ENCODE measurements at regions not wholly inside any gene's neighbourhood (a gene's known extent, or its start where the extent isn't known, plus 50 kb on each side); places are given as distances from the start of the nearest gene placed in this dataset.
A peak's percentile ranks its signal among the peaks of the same experiment; 100 is the strongest.

GRCh38 chr13:53719281-53719680 is 690.7 kb downstream of the OLFM4 start:
- Histone ChIP-seq H3K27ac (ENCODE audit: low read depth) (no peak overlapping the region), H3K4me1 (ENCODE audit: insufficient read depth) (no peaks in the 10 kb centered on the region), H3K36me3 (ENCODE audit: insufficient read depth) (no peaks in the 10 kb centered on the region), H3K4me3 (ENCODE audit: low read depth, low read length) (no peak overlapping the region)
- DNase-seq (ENCODE audit: extremely low spot score), result no peak

- Histone ChIP-seq H3K36me3 (ENCODE audit: insufficient read depth) (no peaks in the 10 kb centered on the region), H3K4me1 (ENCODE audit: insufficient read depth) (no peaks in the 10 kb centered on the region)
- WGBS, result 80% methylated on average over 3 of the region's 3 CpGs
These were observed 704.1 kb downstream of the OLFM4 start for GRCh38 chr13:53732664-53733063.

GRCh38 chr13:53743906-53744305 is 715.3 kb downstream of the OLFM4 start:
- H3K36me3 ChIP-seq (ENCODE audit: insufficient read depth), result no peaks in the 10 kb centered on the region
- no peak overlapping the region for H3K4me3 ChIP-seq (ENCODE audit: low read depth, low read length)
- H3K4me1 ChIP-seq (ENCODE audit: insufficient read depth), result no peaks in the 10 kb centered on the region
- 99% methylated on average over 1 of the region's 1 CpG for WGBS
- no peak overlapping the region for H3K27ac ChIP-seq (ENCODE audit: low read depth)
- no peak for DNase-seq (ENCODE audit: extremely low spot score)

More at GRCh38 chr13:53732664-53733063, 704.1 kb downstream of the OLFM4 start:
- no peak for DNase-seq (ENCODE audit: extremely low spot score)
- Histone ChIP-seq H3K27ac (ENCODE audit: low read depth) (no peak overlapping the region), H3K4me3 (ENCODE audit: low read depth, low read length) (no peak overlapping the region)

GRCh38 chr13:53747825-53748224 is 719.2 kb downstream of the OLFM4 start:
- 85% methylated on average over 1 of the region's 1 CpG for WGBS
- DNase-seq (ENCODE audit: extremely low spot score), result no peak
- Histone ChIP-seq H3K4me3 (ENCODE audit: low read depth, low read length) (no peak overlapping the region), H3K4me1 (ENCODE audit: insufficient read depth) (no peaks in the 10 kb centered on the region), H3K36me3 (ENCODE audit: insufficient read depth) (no peaks in the 10 kb centered on the region), H3K27ac (ENCODE audit: low read depth) (no peak overlapping the region)

GRCh38 chr13:53749306-53749705 is 720.7 kb downstream of the OLFM4 start:
- no peak overlapping the region for H3K4me3 ChIP-seq (ENCODE audit: low read depth, low read length)
- H3K4me1 ChIP-seq (ENCODE audit: insufficient read depth), result no peaks in the 10 kb centered on the region
- DNase-seq (ENCODE audit: extremely low spot score), result peak; percentile 1
- H3K27ac ChIP-seq (ENCODE audit: low read depth), result no peak overlapping the region
- 64% methylated on average over 3 of the region's 3 CpGs for WGBS
- H3K36me3 ChIP-seq (ENCODE audit: insufficient read depth), result no peaks in the 10 kb centered on the region

GRCh38 chr13:53759016-53759415 is 730.4 kb downstream of the OLFM4 start:
- no peak for DNase-seq (ENCODE audit: extremely low spot score)
- no peaks in the 10 kb centered on the region for H3K4me1 ChIP-seq (ENCODE audit: insufficient read depth)
- H3K36me3 ChIP-seq (ENCODE audit: insufficient read depth), result no peaks in the 10 kb centered on the region
- H3K27ac ChIP-seq (ENCODE audit: low read depth), result no peak overlapping the region
- WGBS, result 36% methylated on average over 2 of the region's 2 CpGs
- H3K4me3 ChIP-seq (ENCODE audit: low read depth, low read length), result no peak overlapping the region

- Histone ChIP-seq H3K4me3 (ENCODE audit: low read depth, low read length) (no peak overlapping the region), H3K27ac (ENCODE audit: low read depth) (no peak overlapping the region), H3K4me1 (ENCODE audit: insufficient read depth) (no peaks in the 10 kb centered on the region), H3K36me3 (ENCODE audit: insufficient read depth) (no peaks in the 10 kb centered on the region)
- DNase-seq (ENCODE audit: extremely low spot score), result no peak
- WGBS, result 65% methylated on average over 1 of the region's 1 CpG
These were observed 747.2 kb downstream of the OLFM4 start for GRCh38 chr13:53775807-53776206.

GRCh38 chr13:53778937-53779336 is 750.3 kb downstream of the OLFM4 start:
- H3K36me3 ChIP-seq (ENCODE audit: insufficient read depth), result no peaks in the 10 kb centered on the region
- no peaks in the 10 kb centered on the region for H3K4me1 ChIP-seq (ENCODE audit: insufficient read depth)
- no peak overlapping the region for H3K27ac ChIP-seq (ENCODE audit: low read depth)
- H3K4me3 ChIP-seq (ENCODE audit: low read depth, low read length), result no peak overlapping the region
- 82% methylated on average over 2 of the region's 2 CpGs for WGBS
- DNase-seq (ENCODE audit: extremely low spot score), result no peak

- Histone ChIP-seq H3K27ac (ENCODE audit: low read depth) (no peak overlapping the region), H3K36me3 (ENCODE audit: insufficient read depth) (no peaks in the 10 kb centered on the region), H3K4me3 (ENCODE audit: low read depth, low read length) (no peak overlapping the region), H3K4me1 (ENCODE audit: insufficient read depth) (no peaks in the 10 kb centered on the region)
- DNase-seq (ENCODE audit: extremely low spot score), result peak; percentile 4
- WGBS, result 14% methylated on average over 6 of the region's 6 CpGs
These were observed 753.3 kb downstream of the OLFM4 start for GRCh38 chr13:53781941-53782340.

GRCh38 chr13:53782488-53782961 is 753.9 kb downstream of the OLFM4 start:
- Histone ChIP-seq H3K27ac (ENCODE audit: low read depth) (no peak overlapping the region), H3K36me3 (ENCODE audit: insufficient read depth) (no peaks in the 10 kb centered on the region), H3K4me1 (ENCODE audit: insufficient read depth) (no peaks in the 10 kb centered on the region), H3K4me3 (ENCODE audit: low read depth, low read length) (no peak overlapping the region)
- peak; percentile 50 for DNase-seq (ENCODE audit: extremely low spot score)
- WGBS, result 1% methylated on average over 9 of the region's 9 CpGs

- Histone ChIP-seq H3K27ac (ENCODE audit: low read depth) (no peak overlapping the region), H3K36me3 (ENCODE audit: insufficient read depth) (no peaks in the 10 kb centered on the region), H3K4me3 (ENCODE audit: low read depth, low read length) (no peak overlapping the region), H3K4me1 (ENCODE audit: insufficient read depth) (no peaks in the 10 kb centered on the region)
- 70% methylated on average over 10 of the region's 10 CpGs for WGBS
- no peak for DNase-seq (ENCODE audit: extremely low spot score)
These were observed 754.9 kb downstream of the OLFM4 start for GRCh38 chr13:53783471-53783870.

GRCh38 chr13:53788286-53788685 is 759.7 kb downstream of the OLFM4 start:
- Histone ChIP-seq H3K36me3 (ENCODE audit: insufficient read depth) (no peaks in the 10 kb centered on the region), H3K4me3 (ENCODE audit: low read depth, low read length) (no peak overlapping the region), H3K4me1 (ENCODE audit: insufficient read depth) (no peaks in the 10 kb centered on the region), H3K27ac (ENCODE audit: low read depth) (no peak overlapping the region)
- no peak for DNase-seq (ENCODE audit: extremely low spot score)
- 37% methylated on average over 3 of the region's 3 CpGs for WGBS

GRCh38 chr13:53800011-53800410 is 771.4 kb downstream of the OLFM4 start:
- H3K4me1 ChIP-seq (ENCODE audit: insufficient read depth), result no peaks in the 10 kb centered on the region
- H3K27ac ChIP-seq (ENCODE audit: low read depth), result no peak overlapping the region
- 87% methylated on average over 5 of the region's 5 CpGs for WGBS
- H3K36me3 ChIP-seq (ENCODE audit: insufficient read depth), result no peaks in the 10 kb centered on the region
- DNase-seq (ENCODE audit: extremely low spot score), result no peak
- no peak overlapping the region for H3K4me3 ChIP-seq (ENCODE audit: low read depth, low read length)

- no peak for DNase-seq (ENCODE audit: extremely low spot score)
- H3K4me1 ChIP-seq (ENCODE audit: insufficient read depth), result no peaks in the 10 kb centered on the region
- H3K4me3 ChIP-seq (ENCODE audit: low read depth, low read length), result no peak overlapping the region
- H3K36me3 ChIP-seq (ENCODE audit: insufficient read depth), result no peaks in the 10 kb centered on the region
- H3K27ac ChIP-seq (ENCODE audit: low read depth), result no peak overlapping the region
- 33% methylated on average over 3 of the region's 3 CpGs for WGBS
These were observed 778.7 kb downstream of the OLFM4 start for GRCh38 chr13:53807251-53807834.

- no peaks in the 10 kb centered on the region for H3K36me3 ChIP-seq (ENCODE audit: insufficient read depth)
- H3K27ac ChIP-seq (ENCODE audit: low read depth), result no peak overlapping the region
- no peak for DNase-seq (ENCODE audit: extremely low spot score)
- 56% methylated on average over 10 of the region's 10 CpGs for WGBS
- no peak overlapping the region for H3K4me3 ChIP-seq (ENCODE audit: low read depth, low read length)
- no peaks in the 10 kb centered on the region for H3K4me1 ChIP-seq (ENCODE audit: insufficient read depth)
These were observed 793.0 kb downstream of the OLFM4 start for GRCh38 chr13:53821632-53822031.
